C4-2B (cell line): ENCODE measurements at regions not wholly inside any gene's neighbourhood (a gene's known extent, or its start where the extent isn't known, plus 50 kb on each side); places are given as distances from the start of the nearest gene placed in this dataset.

Experiments used
- H3K27ac ChIP-seq: fragments of 450-650 bp; 2 replicates; pipeline ENCODE4 v1.5.1; 2017
- ZFX ChIP-seq: fragments of 450-650 bp; IDR thresholded peaks from 2 replicates; pipeline ENCODE4 v1.6.1; 2017
- TF ChIP-seq, protein P1 (sequence below): fragments of 450-650 bp; conservative IDR thresholded peaks from 2 replicates; pipeline ENCODE4 v1.5.1; 2017; ENCODE audit warnings: mild to moderate bottlenecking

- H3K27ac ChIP-seq, result no peak overlapping the region
- TF ChIP-seq ZFX, result no peak
- TF ChIP-seq, protein P1, sequence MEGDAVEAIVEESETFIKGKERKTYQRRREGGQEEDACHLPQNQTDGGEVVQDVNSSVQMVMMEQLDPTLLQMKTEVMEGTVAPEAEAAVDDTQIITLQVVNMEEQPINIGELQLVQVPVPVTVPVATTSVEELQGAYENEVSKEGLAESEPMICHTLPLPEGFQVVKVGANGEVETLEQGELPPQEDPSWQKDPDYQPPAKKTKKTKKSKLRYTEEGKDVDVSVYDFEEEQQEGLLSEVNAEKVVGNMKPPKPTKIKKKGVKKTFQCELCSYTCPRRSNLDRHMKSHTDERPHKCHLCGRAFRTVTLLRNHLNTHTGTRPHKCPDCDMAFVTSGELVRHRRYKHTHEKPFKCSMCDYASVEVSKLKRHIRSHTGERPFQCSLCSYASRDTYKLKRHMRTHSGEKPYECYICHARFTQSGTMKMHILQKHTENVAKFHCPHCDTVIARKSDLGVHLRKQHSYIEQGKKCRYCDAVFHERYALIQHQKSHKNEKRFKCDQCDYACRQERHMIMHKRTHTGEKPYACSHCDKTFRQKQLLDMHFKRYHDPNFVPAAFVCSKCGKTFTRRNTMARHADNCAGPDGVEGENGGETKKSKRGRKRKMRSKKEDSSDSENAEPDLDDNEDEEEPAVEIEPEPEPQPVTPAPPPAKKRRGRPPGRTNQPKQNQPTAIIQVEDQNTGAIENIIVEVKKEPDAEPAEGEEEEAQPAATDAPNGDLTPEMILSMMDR, result no peak
Measured at GRCh38 chr13:22653866-22654265, 526.9 kb upstream of the SGCG start.

GRCh38 chr13:22655106-22655852 is 525.5 kb upstream of the SGCG start:
- H3K27ac ChIP-seq, result no peak overlapping the region
- TF ChIP-seq, protein P1, result no peak
- no peak for TF ChIP-seq ZFX

GRCh38 chr13:22662771-22663170 is 518.0 kb upstream of the SGCG start:
- no peak for TF ChIP-seq ZFX
- TF ChIP-seq, protein P1, result no peak

GRCh38 chr13:22665506-22665905 is 515.3 kb upstream of the SGCG start:
- no peak overlapping the region for H3K27ac ChIP-seq
- TF ChIP-seq ZFX, result no peak
- TF ChIP-seq, protein P1, result no peak

More at GRCh38 chr13:22662771-22663170, 518.0 kb upstream of the SGCG start:
- no peak overlapping the region for H3K27ac ChIP-seq

DNA sequence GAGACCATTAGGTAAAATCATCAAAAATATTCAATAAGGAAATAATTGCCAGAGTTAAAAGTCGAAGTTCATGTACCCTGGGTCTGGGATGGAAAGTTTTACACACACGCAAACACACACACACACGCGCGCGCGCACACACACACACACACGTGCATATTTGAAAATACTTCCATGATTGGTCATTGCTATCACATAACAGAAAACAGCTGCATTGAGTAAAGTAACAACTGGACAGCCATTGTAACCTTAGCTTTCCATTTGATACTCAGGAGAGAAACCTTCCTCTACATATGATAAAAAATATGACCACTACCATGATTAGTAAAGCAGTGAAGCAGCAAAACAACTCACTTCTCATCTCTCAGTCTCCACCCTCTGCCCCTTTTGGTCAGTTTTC is 490.0 kb upstream of the SGCG start:
- TF ChIP-seq ZFX, result no peak
- TF ChIP-seq, protein P1, result no peak
- H3K27ac ChIP-seq, result no peak overlapping the region

DNA sequence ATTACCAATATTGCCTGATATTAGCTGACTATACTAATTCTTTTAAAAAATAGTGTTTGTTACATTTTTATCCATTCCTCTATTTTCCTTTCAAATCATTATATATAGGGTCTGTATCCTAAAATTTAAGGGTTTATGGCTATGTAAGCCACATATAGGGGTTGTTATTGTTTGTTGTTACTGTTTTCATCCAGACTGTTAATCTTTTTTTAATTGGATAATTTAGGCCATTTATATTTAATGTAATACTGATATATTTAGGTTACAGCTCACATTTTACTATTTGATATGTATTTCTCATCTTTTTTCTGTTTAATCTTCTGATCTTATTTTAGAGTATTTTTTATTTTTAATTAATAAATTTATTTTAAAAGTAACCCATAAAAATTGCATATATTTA is 487.1 kb upstream of the SGCG start:
- TF ChIP-seq ZFX, result no peak
- TF ChIP-seq, protein P1, result no peak
- no peak overlapping the region for H3K27ac ChIP-seq

- TF ChIP-seq ZFX, result no peak
- TF ChIP-seq, protein P1, result no peak
- no peak overlapping the region for H3K27ac ChIP-seq
Measured at GRCh38 chr13:22696433-22696832, 484.3 kb upstream of the SGCG start.
